ENCODE measurements at regions not wholly inside any gene's neighbourhood (a gene's known extent, or its start where the extent isn't known, plus 50 kb on each side); places are given as distances from the start of the nearest gene placed in this dataset.

DNA sequence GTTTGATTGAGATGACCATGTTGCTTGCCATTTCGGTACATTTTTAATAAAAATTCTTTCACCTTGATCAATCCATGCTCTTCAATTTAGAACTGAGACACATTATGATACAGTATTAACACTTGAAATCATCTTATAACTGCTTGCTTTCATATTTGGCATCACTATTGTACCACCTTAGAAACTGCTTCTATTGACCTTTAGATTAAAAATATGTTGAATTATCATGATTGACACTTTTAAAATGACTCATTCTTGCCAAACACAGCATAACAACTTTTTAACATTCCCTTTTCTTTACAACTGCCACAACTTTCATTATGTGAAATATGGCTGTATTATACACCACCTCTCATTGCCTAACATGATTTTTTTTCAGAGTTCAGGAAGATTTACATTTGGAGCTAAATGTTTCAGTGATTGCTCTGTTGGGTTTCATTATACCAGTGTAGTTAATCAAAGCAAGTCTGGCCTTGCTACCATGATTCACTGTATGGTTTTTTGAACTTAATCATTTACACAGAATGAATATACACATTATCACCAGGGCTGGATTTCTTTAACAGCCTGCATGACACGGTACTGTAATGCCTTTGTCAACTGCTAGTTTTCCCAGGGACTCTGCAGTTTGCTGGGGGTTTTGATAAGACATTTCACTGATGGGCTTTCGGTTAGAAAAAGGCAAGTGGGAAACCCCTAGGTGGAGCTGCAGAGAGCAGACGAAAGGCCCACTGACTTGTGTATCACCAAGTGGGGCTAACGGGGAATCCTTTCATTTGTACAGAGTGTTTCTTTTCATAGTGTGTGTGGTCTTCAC lies 93.6 kb upstream of the TLE4 start:
- peak in 2 of 5 experiments; percentile 15 to 34 for TF ChIP-seq CTCF (IDR thresholded peaks at IDR 0.05 in 4 of 5, conservative IDR thresholded peaks at IDR 0.05 in 1 of 5)
- TF ChIP-seq POLR2A (IDR thresholded peaks at IDR 0.05): no peak

Data from gastrocnemius medialis (tissue), 4 donors.